GM19463 (cell line): ENCODE measurements at regions not wholly inside any gene's neighbourhood (a gene's known extent, or its start where the extent isn't known, plus 50 kb on each side); places are given as distances from the start of the nearest gene placed in this dataset.

Source experiments
- ATAC-seq: cut with Tn5 transposase; IDR thresholded peaks from one replicate; pipeline ENCODE4 v1.9.1; 2021; ENCODE audit warnings: mild to moderate bottlenecking, moderate library complexity; ENCODE audit not compliant: unreplicated experiment

- no peak for ATAC-seq
Measured at GRCh38 chr1:194155962-194156361, 969.5 kb upstream of the B3GALT2 start.

GRCh38 chr1:194151056-194151455 is 964.6 kb upstream of the B3GALT2 start:
- no peak for ATAC-seq

DNA sequence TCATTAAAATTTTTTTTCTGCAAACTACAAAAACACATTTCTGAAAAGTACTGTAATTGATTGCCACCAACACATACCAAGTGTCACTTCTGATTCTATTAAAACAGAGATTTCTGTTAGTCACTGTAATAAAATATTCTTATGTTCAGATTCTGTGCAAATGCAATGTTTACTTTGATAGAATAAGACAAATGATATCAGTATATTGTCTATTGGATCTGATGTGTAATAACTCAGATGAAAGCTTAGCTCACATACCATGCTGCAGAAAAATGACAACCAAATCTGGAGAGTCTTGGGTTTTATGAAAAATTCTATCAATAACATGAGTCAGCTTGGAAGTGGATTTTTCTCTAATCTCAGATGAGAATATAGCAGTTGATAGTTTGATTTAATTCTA is 963.8 kb upstream of the B3GALT2 start:
- ATAC-seq = no peak

DNA sequence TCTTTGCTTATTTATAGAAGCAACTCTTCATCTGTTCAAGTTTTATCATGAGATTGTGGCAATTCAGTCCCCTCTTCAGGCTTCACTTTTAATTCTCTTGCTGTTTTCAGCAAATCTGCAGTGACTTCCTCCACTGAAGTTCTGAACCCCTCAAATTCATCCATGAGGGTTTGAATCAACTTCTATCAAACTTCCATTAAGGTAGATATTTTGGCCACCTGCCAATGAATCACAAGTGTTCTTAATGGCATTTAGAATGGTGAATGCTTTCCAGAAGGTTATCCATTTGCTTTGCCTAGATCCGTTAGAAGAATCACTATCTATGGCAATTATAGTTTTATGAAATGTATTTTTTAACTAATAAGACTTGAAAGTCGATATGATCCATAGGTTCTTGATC is 946.7 kb upstream of the B3GALT2 start:
- no peak for ATAC-seq

DNA sequence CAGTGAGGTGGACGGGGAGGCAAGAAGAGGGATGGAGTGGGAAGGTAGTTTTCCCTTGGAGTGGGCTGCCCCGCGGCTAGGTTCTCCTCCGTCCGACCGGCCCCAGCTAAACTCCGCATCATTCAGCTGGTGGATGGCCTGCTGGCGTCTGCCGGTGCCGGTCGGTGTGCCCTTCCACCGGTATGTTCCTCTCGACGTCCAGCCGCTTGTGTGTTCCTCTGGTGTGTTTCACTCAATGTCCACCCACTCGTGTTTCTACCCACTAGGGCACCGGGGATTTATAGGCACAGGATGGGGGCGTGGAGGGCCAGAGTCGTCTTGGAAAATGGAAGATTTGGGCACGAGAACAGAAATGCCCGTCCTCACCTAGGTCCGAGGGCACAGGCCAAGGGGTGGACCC is 931.7 kb upstream of the B3GALT2 start:
- no peak for ATAC-seq

DNA sequence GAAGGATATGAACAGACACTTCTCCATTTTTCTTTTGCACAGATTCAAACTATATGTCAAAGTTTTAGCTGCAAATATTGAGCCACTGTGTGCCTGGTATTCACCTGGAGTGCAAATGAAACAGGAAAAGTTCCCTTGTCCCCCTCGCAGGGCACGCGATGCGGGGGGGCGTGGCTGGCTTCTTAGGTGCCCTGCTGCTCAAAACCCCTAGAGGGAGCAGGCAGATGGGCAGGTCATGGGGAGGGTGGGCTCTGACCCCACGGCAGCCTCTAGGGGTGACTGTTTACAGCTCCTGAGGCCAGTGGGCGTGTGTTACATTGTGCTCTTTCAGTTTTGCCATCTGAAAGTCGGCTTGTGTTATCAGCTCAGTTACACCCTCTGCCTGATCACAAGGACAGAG is 931.2 kb upstream of the B3GALT2 start:
- no peak for ATAC-seq

GRCh38 chr1:194114288-194114687 is 927.9 kb upstream of the B3GALT2 start:
- ATAC-seq = no peak

DNA sequence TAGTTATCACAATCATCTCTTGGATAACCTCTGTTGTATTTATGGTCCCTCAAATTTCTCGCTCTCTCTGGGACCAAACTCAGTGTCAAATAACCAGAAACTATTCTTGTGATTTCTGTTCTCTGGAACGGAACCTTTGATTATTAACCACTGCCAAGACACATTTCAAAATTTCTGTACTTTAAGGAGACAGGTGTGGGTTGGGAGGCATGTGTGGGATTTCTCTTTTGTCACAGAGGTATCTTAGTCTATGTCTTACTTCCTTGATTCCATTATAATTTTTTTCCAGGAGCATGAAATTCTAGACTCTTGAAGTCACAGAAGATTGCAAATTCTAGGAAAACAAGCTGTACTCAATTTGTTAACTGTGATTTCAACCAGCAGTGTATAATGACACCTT is 919.0 kb upstream of the B3GALT2 start:
- no peak for ATAC-seq

DNA sequence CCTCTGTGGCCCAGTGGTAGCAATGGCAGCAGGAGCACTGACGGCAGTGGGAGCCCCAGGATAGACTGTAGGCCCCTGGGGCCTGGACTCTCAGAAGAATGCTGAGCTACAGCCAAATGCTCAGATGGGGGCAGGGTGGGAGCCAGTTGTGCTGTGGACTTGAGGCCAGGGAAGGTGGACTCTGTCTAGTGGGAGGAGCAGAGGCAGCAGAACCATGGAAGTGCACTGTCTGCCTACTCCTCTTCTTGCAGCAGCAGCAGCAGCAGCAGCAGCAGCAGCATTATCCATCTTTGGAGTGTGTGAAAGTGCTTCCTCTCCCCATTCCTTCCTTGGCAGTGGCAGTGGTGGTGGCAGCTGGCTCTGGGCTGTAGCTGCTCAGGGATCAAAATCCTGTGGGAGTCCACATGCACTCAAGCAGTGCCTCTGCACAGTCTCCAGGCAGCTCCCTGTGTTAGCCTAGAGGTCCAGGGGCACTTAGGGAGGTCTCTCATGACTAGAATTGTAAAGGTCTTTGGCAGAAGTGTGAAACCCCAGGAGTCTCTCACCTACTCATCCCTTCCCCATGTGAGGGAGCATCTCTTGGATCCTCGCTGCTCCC is 917.9 kb upstream of the B3GALT2 start:
- ATAC-seq = no peak

- no peak for ATAC-seq
Measured at GRCh38 chr1:194103516-194104246, 917.3 kb upstream of the B3GALT2 start.

DNA sequence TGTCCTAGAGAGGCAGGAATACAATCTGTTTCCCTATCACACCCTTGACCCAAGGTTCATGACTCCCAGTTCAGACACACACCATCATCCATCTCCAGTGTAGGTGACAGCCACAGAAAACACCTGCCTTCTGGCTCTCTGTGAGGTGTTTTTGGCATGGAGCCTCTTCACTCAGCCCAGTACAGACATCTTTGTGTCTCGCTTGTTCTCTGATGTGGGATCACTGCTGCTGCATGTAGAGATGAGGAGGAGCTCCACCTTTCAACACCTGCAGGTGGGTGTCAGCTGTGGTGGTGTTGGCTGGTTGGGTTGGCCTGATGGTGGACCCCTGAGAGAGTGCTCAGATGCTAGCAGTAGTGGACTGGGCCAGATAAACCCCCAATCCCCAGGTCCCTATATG is 916.7 kb upstream of the B3GALT2 start:
- no peak for ATAC-seq

GRCh38 chr1:194102607-194103006 is 916.2 kb upstream of the B3GALT2 start:
- ATAC-seq = peak; percentile 58

DNA sequence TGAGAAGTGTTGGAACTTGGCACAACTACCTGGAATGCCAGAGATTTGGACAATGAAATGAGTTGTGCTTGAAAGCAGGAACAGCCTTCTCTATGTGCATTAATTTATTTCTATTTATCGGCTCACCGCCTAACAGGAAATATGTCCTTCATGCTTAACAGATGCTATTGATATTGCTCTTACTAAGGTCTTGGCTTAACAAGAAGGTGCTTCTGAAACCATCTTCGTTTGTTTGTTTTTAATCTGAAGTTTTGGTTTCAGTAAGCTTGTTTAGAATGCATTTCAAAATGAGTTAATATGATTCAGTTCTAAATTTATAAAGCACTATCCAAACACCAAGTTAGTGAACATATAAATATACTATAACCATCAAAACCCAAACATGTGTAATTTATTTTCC is 898.3 kb upstream of the B3GALT2 start:
- no peak for ATAC-seq

GRCh38 chr1:194081444-194081843 is 895.0 kb upstream of the B3GALT2 start:
- ATAC-seq = no peak

GRCh38 chr1:194080826-194081225 is 894.4 kb upstream of the B3GALT2 start:
- ATAC-seq = no peak

DNA sequence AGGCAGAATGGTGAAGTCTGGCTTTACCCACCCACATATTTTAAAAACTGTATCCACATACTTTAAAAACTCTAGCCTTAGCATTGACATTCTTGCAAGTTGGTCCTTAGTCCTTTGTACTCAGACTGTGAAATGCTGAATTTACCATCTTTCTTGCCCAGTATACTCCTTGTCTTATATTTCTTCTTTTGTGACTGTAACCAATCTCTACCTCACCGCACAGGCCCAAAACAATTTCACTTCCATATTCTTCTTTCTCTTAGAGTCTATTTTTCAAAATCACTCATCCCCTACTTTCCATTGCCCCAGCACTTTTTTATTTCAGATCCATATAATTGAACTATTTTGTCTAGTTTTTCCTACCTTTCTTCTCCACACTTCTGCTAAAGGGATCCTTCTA is 892.4 kb upstream of the B3GALT2 start:
- ATAC-seq = no peak

DNA sequence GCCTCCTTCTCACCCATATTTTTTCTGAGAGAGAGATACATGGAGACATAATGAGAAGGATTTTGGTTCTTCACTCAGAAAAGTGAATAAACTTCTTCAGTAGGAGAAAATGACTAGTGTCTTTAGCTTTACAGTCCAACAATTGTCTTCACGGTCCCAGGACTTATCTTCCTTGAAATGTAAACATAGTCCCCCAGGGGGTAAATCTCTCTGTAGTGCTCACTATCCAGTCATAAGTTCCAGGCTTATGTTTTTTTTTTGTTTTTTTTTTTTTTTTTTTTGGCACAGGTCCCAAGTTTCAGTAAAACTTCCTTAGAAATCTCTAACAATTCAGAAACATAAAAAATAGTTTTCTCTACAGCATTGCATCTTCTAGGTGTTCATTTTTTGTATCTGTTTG is 890.2 kb upstream of the B3GALT2 start:
- ATAC-seq = no peak

DNA sequence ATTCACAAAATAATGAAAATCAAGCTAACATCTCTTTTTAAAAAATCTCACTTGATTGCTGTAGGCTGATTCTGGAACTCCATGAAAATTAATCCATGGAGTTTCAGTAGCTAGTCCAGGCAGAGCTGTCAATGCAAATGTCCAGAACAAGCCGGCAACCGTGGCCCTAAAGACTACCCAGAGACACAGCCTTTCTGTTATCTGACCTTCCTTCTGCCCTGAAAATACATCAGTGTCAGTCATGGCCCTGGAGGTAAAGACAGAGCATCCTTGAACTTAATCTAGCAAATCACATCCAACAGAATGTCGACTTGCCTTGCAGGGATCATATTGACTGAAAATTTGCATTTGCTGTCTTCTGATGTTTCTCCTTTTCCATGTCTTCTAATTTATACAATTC is 887.4 kb upstream of the B3GALT2 start:
- no peak for ATAC-seq

GRCh38 chr1:194071205-194071604 is 884.8 kb upstream of the B3GALT2 start:
- no peak for ATAC-seq

DNA sequence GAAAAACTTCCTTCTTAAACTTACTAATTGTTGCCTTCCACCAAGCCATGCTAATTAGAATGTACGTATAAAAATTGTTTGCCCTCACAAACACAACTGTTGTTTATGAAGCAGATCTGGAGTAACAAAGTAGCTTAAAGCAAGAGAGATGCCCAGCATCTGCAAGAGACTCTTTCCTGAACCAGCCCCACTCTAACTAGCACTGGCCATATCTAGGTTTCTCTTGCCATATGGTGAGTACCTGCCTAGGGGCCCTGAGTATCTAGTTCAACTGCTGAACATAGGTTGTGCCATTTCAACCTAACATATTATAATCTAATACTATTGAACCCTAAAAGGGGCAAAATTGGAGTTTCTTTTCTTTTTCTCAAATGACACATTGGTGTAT is 883.4 kb upstream of the B3GALT2 start:
- ATAC-seq = no peak

GRCh38 chr1:194069168-194069830 is 882.9 kb upstream of the B3GALT2 start:
- ATAC-seq = no peak

DNA sequence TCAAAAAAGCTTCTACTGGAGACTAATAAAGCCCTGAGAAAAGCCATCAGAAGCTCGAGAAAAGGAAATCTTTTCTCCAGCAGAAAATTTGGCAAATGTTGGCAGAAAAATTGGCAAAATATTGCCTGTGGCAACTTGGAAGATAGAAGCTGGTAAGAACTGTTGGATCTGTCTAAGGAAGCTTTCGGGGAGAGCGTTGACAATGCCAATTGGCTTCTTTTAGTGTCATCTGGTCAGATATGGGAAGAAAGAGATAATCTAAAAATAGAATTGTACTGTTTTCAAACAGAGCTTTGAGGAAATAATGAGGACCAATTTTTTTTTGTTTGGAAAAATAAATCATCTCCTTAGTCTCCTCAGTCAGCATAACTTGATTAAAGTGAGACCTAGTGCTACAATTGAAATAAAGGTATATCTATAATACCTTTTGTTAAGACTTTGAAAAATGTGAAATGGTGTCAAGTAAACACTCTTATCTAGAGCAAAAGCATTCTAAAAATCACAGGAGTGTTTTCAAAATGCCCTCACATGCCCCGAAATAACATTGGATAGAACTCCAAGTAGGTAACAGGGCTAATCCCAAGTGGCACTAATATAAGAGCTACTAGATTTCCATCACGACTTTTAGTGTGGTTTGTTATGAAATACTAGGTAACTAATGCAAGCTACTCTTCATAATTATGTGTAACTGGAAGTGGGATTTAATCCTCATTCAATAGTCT is 882.2 kb upstream of the B3GALT2 start:
- ATAC-seq = no peak
